MCF 10A (cell line): ENCODE measurements at regions not wholly inside any gene's neighbourhood (a gene's known extent, or its start where the extent isn't known, plus 50 kb on each side); places are given as distances from the start of the nearest gene placed in this dataset.

ENCODE experiments used
- BruUV-seq: library from RNA; stranded (reverse); fragments of 400-500 nt; replicated peaks from 2 replicates; lab custom pipeline; 2021; lab: Mats Ljungman, UMichigan
- CTCF ChIA-PET: fragments of 300-600 bp; sonication (Branson Sonifier 250); formaldehyde crosslinking; extraction: SDS; loops from one replicate; lab custom pipeline; 2021; ENCODE audit warnings: antibody characterized with exemption, inconsistent platforms; lab: Yijun Ruan, JAX
- POLR2A ChIA-PET: fragments of 300-600, 350-650 bp; sonication (Branson Sonifier 250); formaldehyde crosslinking; extraction: SDS; loops from one replicate; lab custom pipeline; 2020; ENCODE audit warnings: antibody characterized with exemption, inconsistent platforms; lab: Yijun Ruan, JAX
- DNase-seq: peaks from one replicate; pipeline ENCODE4 v3.0.0-alpha.2; 2018; ENCODE audit not compliant: unreplicated experiment
- H3K27ac Mint-ChIP-seq: one replicate; pipeline ENCODE4 v1.8.0; 2022; ENCODE audit warnings: mild to moderate bottlenecking, low read depth, mixed read lengths; ENCODE audit not compliant: unreplicated experiment
- H3K27me3 Mint-ChIP-seq: one replicate; pipeline ENCODE4 v1.8.0; 2022; ENCODE audit warnings: mixed read lengths; ENCODE audit not compliant: insufficient read depth, unreplicated experiment
- H3K36me3 Mint-ChIP-seq: one replicate; pipeline ENCODE4 v1.8.0; 2022; ENCODE audit warnings: mild to moderate bottlenecking, moderate library complexity, mixed read lengths; ENCODE audit not compliant: insufficient read depth, unreplicated experiment
- H3K4me1 Mint-ChIP-seq: one replicate; pipeline ENCODE4 v1.8.0; 2022; ENCODE audit warnings: mixed read lengths; ENCODE audit not compliant: insufficient read depth, unreplicated experiment
- H3K4me3 Mint-ChIP-seq: one replicate; pipeline ENCODE4 v1.8.0; 2022; ENCODE audit warnings: mild to moderate bottlenecking, moderate library complexity, mixed read lengths; ENCODE audit not compliant: unreplicated experiment
- H3K9me3 Mint-ChIP-seq: one replicate; pipeline ENCODE4 v1.8.0; 2022; ENCODE audit warnings: mixed read lengths; ENCODE audit not compliant: unreplicated experiment
- CTCF ChIP-seq: fragments of 200-600 bp; IDR thresholded peaks from one replicate; pipeline ENCODE4 v1.8.0; 2022; ENCODE audit warnings: antibody characterized with exemption, mild to moderate bottlenecking; ENCODE audit not compliant: unreplicated experiment
- intact Hi-C: fragments of 100-400 bp; cut with micrococcal nuclease; formaldehyde crosslinking; loops from 2 replicates; pipeline ENCODE4 v1.14.1; 2022

- Mint-ChIP-seq H3K9me3 (no peaks in the 10 kb centered on the region), H3K27ac (no peak overlapping the region), H3K4me1 (no peaks in the 10 kb centered on the region), H3K27me3 (peaks cover 32% of the 10 kb centered on the region), H3K36me3 (no peaks in the 10 kb centered on the region), H3K4me3 (no peak overlapping the region)
- DNase-seq, result no peak
- intact Hi-C loops, result loop anchor here (5.0 kb wide), 1 partner anchor 195 kb away; no protein-coding TSS in a partner anchor
- ChIA-PET CTCF (interaction anchor here (0.6 to 2.9 kb wide), 3 partner anchors 14 to 235 kb away, joined by 3 to 21 read pairs (median 4); no protein-coding TSS in a partner anchor), POLR2A (no interaction called here)
- TF ChIP-seq CTCF, result no peak
- BruUV-seq, result no TSS peak
Measured at GRCh38 chr13:62122434-62122833, 706.8 kb upstream of the PCDH20 start.

- intact Hi-C loops, result loop anchor here (1.0 to 5.0 kb wide), 2 partner anchors 197 to 238 kb away; no protein-coding TSS in a partner anchor
- Mint-ChIP-seq H3K4me1 (no peaks in the 10 kb centered on the region), H3K9me3 (no peaks in the 10 kb centered on the region), H3K36me3 (no peaks in the 10 kb centered on the region), H3K27me3 (peaks cover 32% of the 10 kb centered on the region), H3K27ac (no peak overlapping the region), H3K4me3 (no peak overlapping the region)
- no TSS peak for BruUV-seq
- peak; percentile 37 for TF ChIP-seq CTCF
- peak; percentile 27 for DNase-seq
- CTCF ChIA-PET, result interaction anchor here (0.6 to 2.9 kb wide), 15 partner anchors 10 to 1981 kb away, joined by 3 to 21 read pairs (median 4); no protein-coding TSS in a partner anchor
- POLR2A ChIA-PET, result interaction anchor here (0.7 kb wide), 2 partner anchors 37 to 238 kb away, joined by 3 to 5 read pairs; no protein-coding TSS in a partner anchor
Measured at GRCh38 chr13:62119739-62120700, 704.4 kb upstream of the PCDH20 start.

- DNase-seq, result no peak
- Mint-ChIP-seq H3K4me3 (no peak overlapping the region), H3K36me3 (no peaks in the 10 kb centered on the region), H3K4me1 (no peaks in the 10 kb centered on the region), H3K27ac (no peak overlapping the region), H3K27me3 (peaks cover 11% of the 10 kb centered on the region), H3K9me3 (no peaks in the 10 kb centered on the region)
- POLR2A ChIA-PET, result no interaction called here
- TF ChIP-seq CTCF, result no peak
- intact Hi-C loops, result no loop called here
- CTCF ChIA-PET, result no interaction called here
- BruUV-seq, result no TSS peak
Measured at GRCh38 chr13:62115831-62116230, 700.2 kb upstream of the PCDH20 start.

GRCh38 chr13:62113179-62113578, 697.5 kb upstream of the PCDH20 start:
- intact Hi-C loops, result no loop called here
- no TSS peak for BruUV-seq
- H3K4me1 Mint-ChIP-seq, result no peaks in the 10 kb centered on the region

More at GRCh38 chr13:62113179-62113578, 697.5 kb upstream of the PCDH20 start:
- ChIA-PET POLR2A (interaction anchor here (0.5 kb wide), 1 partner anchor 180 kb away, joined by 3 read pairs; no protein-coding TSS in a partner anchor), CTCF (interaction anchor here (1.2 kb wide), 1 partner anchor 9 kb away, joined by 3 read pairs; no protein-coding TSS in a partner anchor)
- H3K36me3 Mint-ChIP-seq, result no peaks in the 10 kb centered on the region
- no peak for TF ChIP-seq CTCF
- no peaks in the 10 kb centered on the region for H3K9me3 Mint-ChIP-seq
- DNase-seq, result no peak
- H3K27me3 Mint-ChIP-seq, result no peaks in the 10 kb centered on the region
- H3K27ac Mint-ChIP-seq, result no peak overlapping the region
- no peak overlapping the region for H3K4me3 Mint-ChIP-seq
